HCT116 (cell line): ENCODE measurements at regions not wholly inside any gene's neighbourhood (a gene's known extent, or its start where the extent isn't known, plus 50 kb on each side); places are given as distances from the start of the nearest gene placed in this dataset.

ENCODE experiments used
- ATAC-seq: fragments of 200-7000 bp; cut with Tn5 transposase; 2 replicates; pipeline ENCODE4 v1.9.1; 2020; ENCODE audit warnings: mild to moderate bottlenecking, moderate library complexity
- BruUV-seq: library from RNA; stranded (reverse); fragments of 400-500 nt; replicated peaks from 2 replicates; lab custom pipeline; 2021; lab: Mats Ljungman, UMichigan
- CTCF ChIA-PET: fragments of 300-600 bp; sonication (Branson Sonifier 250); formaldehyde crosslinking; loops from one replicate; lab custom pipeline; 2021; ENCODE audit warnings: antibody characterized with exemption; lab: Charles Lee
- POLR2A ChIA-PET: fragments of 300-600, 350-600 bp; sonication (Branson Sonifier 250); formaldehyde crosslinking; loops from one replicate; lab custom pipeline; 2021; ENCODE audit warnings: antibody characterized with exemption; lab: Charles Lee
- RAD21 ChIA-PET, 2 experiments: fragments of 300-600 bp; sonication (Branson Sonifier 250); formaldehyde crosslinking; loops; one replicate each; lab custom pipeline; 2023; ENCODE audit warnings: low total read pairs in 2 of 2; ENCODE audit not compliant: uncharacterized antibody in 2 of 2, unreplicated experiment in 2 of 2, low non-redundant PET in 1 of 2; lab: Charles Lee
- DNase-seq: peaks from one replicate; pipeline ENCODE4 v3.0.0-alpha.2; 2010; ENCODE audit warnings: low read depth, low spot score
- H2AFZ ChIP-seq: fragments of 200-600 bp; shearing (Covaris generic), sonication (generic); 2 replicates; pipeline ENCODE4 v1.6.1; 2017; ENCODE audit warnings: low read depth, mixed run types, mixed read lengths, antibody characterized with exemption, low read length; ENCODE audit not compliant: poor library complexity, severe bottlenecking
- H3K27ac ChIP-seq: 2 replicates; pipeline ENCODE4 v1.5.1; 2012; ENCODE audit warnings: low read depth, low read length
- H3K27me3 ChIP-seq: fragments of 200-600 bp; sonication (generic); 2 replicates; pipeline ENCODE4 v1.6.1; 2016; ENCODE audit warnings: mixed run types, low read length, mixed read lengths; ENCODE audit not compliant: insufficient read depth
- H3K36me3 ChIP-seq, 2 experiments: fragments of 200-500 bp in 1 of 2; fragments of 200-600 bp in 1 of 2; sonication (Bioruptor generic) in 1 of 2; sonication (generic) in 1 of 2; 2 replicates each; pipeline versions ENCODE4 v1.5.1 to v1.6.1; 2014 to 2016; ENCODE audit warnings: low read length in 2 of 2, inconsistent platforms in 1 of 2, mixed read lengths in 1 of 2, mixed run types in 1 of 2; ENCODE audit not compliant: insufficient read depth in 2 of 2, control insufficient read depth in 1 of 2
- H3K4me1 ChIP-seq, 2 experiments: fragments of 200-600 bp in 1 of 2; sonication (generic) in 1 of 2; 2 replicates each; pipeline versions ENCODE4 v1.5.1 to v1.6.1; 2012 to 2017; ENCODE audit warnings: low read length in 2 of 2, inconsistent platforms in 1 of 2, mild to moderate bottlenecking in 1 of 2, mixed read lengths in 1 of 2, mixed run types in 1 of 2, moderate library complexity in 1 of 2; ENCODE audit not compliant: insufficient read depth in 2 of 2, control insufficient read depth in 1 of 2
- H3K4me2 ChIP-seq: fragments of 200-600 bp; sonication (generic); 2 replicates; pipeline ENCODE4 v1.6.1; 2017; ENCODE audit warnings: mixed run types, low read length, mixed read lengths
- H3K4me3 ChIP-seq, 2 experiments: fragments of 200-600 bp in 1 of 2; sonication (generic) in 1 of 2; replicated peaks in 1 of 2; 2 replicates each; pipeline ENCODE4 v1.5.1; 2011 to 2016; ENCODE audit warnings: low read length in 2 of 2, control low read depth in 1 of 2, low read depth in 1 of 2, mild to moderate bottlenecking in 1 of 2, mixed read lengths in 1 of 2, mixed run types in 1 of 2
- H3K79me2 ChIP-seq: fragments of 200-600 bp; sonication (generic); 2 replicates; pipeline ENCODE4 v1.6.1; 2017; ENCODE audit warnings: mild to moderate bottlenecking, mixed run types, low read length, moderate library complexity, mixed read lengths; ENCODE audit not compliant: insufficient read depth
- H3K9ac ChIP-seq: fragments of 200-600 bp; sonication (generic); 2 replicates; pipeline ENCODE4 v1.6.1; 2016; ENCODE audit warnings: low read length, mixed read lengths
- H3K9me2 ChIP-seq: fragments of 200-600 bp; sonication (generic), shearing (Covaris generic); 2 replicates; pipeline ENCODE4 v1.6.1; 2017; ENCODE audit warnings: mixed run types, mild to moderate bottlenecking, moderate library complexity; ENCODE audit not compliant: insufficient read depth
- H3K9me3 ChIP-seq, 2 experiments: fragments of 200-500 bp in 1 of 2; fragments of 200-600 bp in 1 of 2; sonication (Bioruptor generic) in 1 of 2; sonication (generic) in 1 of 2; 2 replicates each; pipeline ENCODE4 v1.6.1; 2014 to 2017; ENCODE audit warnings: low read length in 2 of 2, mixed read lengths in 2 of 2, inconsistent platforms in 1 of 2, low read depth in 1 of 2, mild to moderate bottlenecking in 1 of 2, mixed run types in 1 of 2, moderate library complexity in 1 of 2; ENCODE audit not compliant: control insufficient read depth in 1 of 2, insufficient read depth in 1 of 2
- H4K20me1 ChIP-seq: fragments of 200-600 bp; sonication (generic), shearing (Covaris generic); 2 replicates; pipeline ENCODE4 v1.6.1; 2017; ENCODE audit warnings: mixed run types, mild to moderate bottlenecking, moderate library complexity; ENCODE audit not compliant: insufficient read depth
- CBX3 ChIP-seq: IDR thresholded peaks from 2 replicates; pipeline ENCODE4 v1.6.1; 2012; ENCODE audit warnings: low read depth
- CEBPB ChIP-seq: IDR thresholded peaks from 2 replicates; pipeline ENCODE4 v1.6.1; 2012; ENCODE audit warnings: low read depth
- EGR1 ChIP-seq: IDR thresholded peaks from 2 replicates; pipeline ENCODE4 v1.6.1; 2012; ENCODE audit warnings: low read depth
- EZH2 ChIP-seq: fragments of 200-600 bp; sonication (generic); IDR thresholded peaks from 2 replicates; pipeline ENCODE4 v1.6.1; 2017; ENCODE audit warnings: antibody characterized with exemption, mixed run types
- EZH2phosphoT487 ChIP-seq: fragments of 200-600 bp; IDR thresholded peaks from 2 replicates; pipeline ENCODE4 v1.6.1; 2018; ENCODE audit warnings: antibody characterized with exemption, borderline replicate concordance
- FOSL1 ChIP-seq: IDR thresholded peaks from 2 replicates; pipeline ENCODE4 v1.6.1; 2012; ENCODE audit warnings: low read depth
- POLR2A ChIP-seq: IDR thresholded peaks from 2 replicates; pipeline ENCODE4 v1.7.0; 2011; ENCODE audit warnings: borderline replicate concordance; ENCODE audit not compliant: insufficient read depth, insufficient read length; ENCODE audit errors: extremely low read depth
- POLR2AphosphoS5 ChIP-seq: IDR thresholded peaks from 2 replicates; pipeline ENCODE4 v1.6.1; 2011; ENCODE audit warnings: mild to moderate bottlenecking, low read depth, low read length, moderate library complexity
- RAD21 ChIP-seq: IDR thresholded peaks from 2 replicates; pipeline ENCODE4 v1.6.1; 2012; ENCODE audit warnings: low read depth, mild to moderate bottlenecking
- REST ChIP-seq: IDR thresholded peaks from 2 replicates; pipeline ENCODE4 v1.6.1; 2012; ENCODE audit warnings: low read depth
- TCF7L2 ChIP-seq: IDR thresholded peaks from 2 replicates; pipeline ENCODE4 v1.7.0; 2011; ENCODE audit warnings: borderline replicate concordance, inconsistent platforms; ENCODE audit not compliant: insufficient read depth, insufficient read length; ENCODE audit errors: extremely low read depth
- YY1 ChIP-seq: IDR thresholded peaks from 2 replicates; pipeline ENCODE4 v1.6.1; 2011; ENCODE audit warnings: low read length, low read depth, moderate library complexity, mild to moderate bottlenecking; ENCODE audit not compliant: insufficient replicate concordance; ENCODE audit errors: extremely low read depth
- ZBTB33 ChIP-seq: IDR thresholded peaks from 2 replicates; pipeline ENCODE4 v1.6.1; 2011; ENCODE audit warnings: mild to moderate bottlenecking, low read length, moderate library complexity; ENCODE audit not compliant: insufficient replicate concordance; ENCODE audit errors: extremely low read depth
- ZFX ChIP-seq: fragments of 450-650 bp; IDR thresholded peaks from 2 replicates; pipeline ENCODE4 v1.6.1; 2017
- ZNF274 ChIP-seq: fragments of 200-500 bp; sonication (Bioruptor generic); IDR thresholded peaks from 2 replicates; pipeline ENCODE4 v1.6.1; 2014; ENCODE audit warnings: mild to moderate bottlenecking, low read depth, low read length, inconsistent platforms
- intact Hi-C: fragments of 100-400 bp; cut with micrococcal nuclease; formaldehyde crosslinking; loops from 2 replicates; pipeline ENCODE4 v1.10.0; 2022
- TF ChIP-seq, protein P1 (sequence below): IDR thresholded peaks from 2 replicates; pipeline ENCODE4 v1.6.1; 2012
- TF ChIP-seq, protein P2 (sequence below), 3 experiments: fragments of 200-600 bp in 1 of 3; sonication (generic) in 1 of 3; IDR thresholded peaks in 2 of 3; conservative IDR thresholded peaks in 1 of 3; 2 replicates each; pipeline ENCODE4 v1.5.1; 2012 to 2017; ENCODE audit warnings: low read depth in 2 of 3, low read length in 2 of 3, antibody characterized with exemption in 1 of 3, borderline replicate concordance in 1 of 3, control low read depth in 1 of 3, mild to moderate bottlenecking in 1 of 3, mixed read lengths in 1 of 3, mixed run types in 1 of 3, moderate library complexity in 1 of 3; ENCODE audit not compliant: insufficient read depth in 1 of 3
- TF ChIP-seq, protein P3 (sequence below): IDR thresholded peaks from 2 replicates; pipeline ENCODE4 v1.6.1; 2012

- Histone ChIP-seq H3K27ac (no peak overlapping the region), H3K9me2 (no peaks in the 10 kb centered on the region), H3K4me3 (no peak overlapping the region), H3K79me2 (no peaks in the 10 kb centered on the region), H3K9ac (no peak overlapping the region), H3K4me2 (no peak overlapping the region), H3K36me3 (no peaks in the 10 kb centered on the region), H2AFZ (no peak overlapping the region), H4K20me1 (no peaks in the 10 kb centered on the region), H3K9me3 (no peaks in the 10 kb centered on the region), H3K4me1 (peaks cover 0 to 2% of the 10 kb centered on the region in 2 experiments; a peak in 1 of 4 replicates), H3K27me3 (no peaks in the 10 kb centered on the region)
- ChIA-PET CTCF (no interaction called here), POLR2A (no interaction called here), RAD21 (interaction anchor here in 1 of 2 experiments (0.6 kb wide), 1 partner anchor 274 kb away, joined by 3 read pairs; no protein-coding TSS in a partner anchor)
- intact Hi-C loops: no loop called here
- BruUV-seq: no TSS peak
- DNase-seq: no peak
- ATAC-seq: no peak
- no peak for TF ChIP-seq TCF7L2
- no peak for TF ChIP-seq YY1
- TF ChIP-seq, protein P1, sequence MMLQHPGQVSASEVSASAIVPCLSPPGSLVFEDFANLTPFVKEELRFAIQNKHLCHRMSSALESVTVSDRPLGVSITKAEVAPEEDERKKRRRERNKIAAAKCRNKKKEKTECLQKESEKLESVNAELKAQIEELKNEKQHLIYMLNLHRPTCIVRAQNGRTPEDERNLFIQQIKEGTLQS: no peak
- no peak for TF ChIP-seq POLR2AphosphoS5
- no peak for TF ChIP-seq CBX3
- TF ChIP-seq EGR1: no peak
- TF ChIP-seq ZNF274: no peak
- TF ChIP-seq, protein P2, sequence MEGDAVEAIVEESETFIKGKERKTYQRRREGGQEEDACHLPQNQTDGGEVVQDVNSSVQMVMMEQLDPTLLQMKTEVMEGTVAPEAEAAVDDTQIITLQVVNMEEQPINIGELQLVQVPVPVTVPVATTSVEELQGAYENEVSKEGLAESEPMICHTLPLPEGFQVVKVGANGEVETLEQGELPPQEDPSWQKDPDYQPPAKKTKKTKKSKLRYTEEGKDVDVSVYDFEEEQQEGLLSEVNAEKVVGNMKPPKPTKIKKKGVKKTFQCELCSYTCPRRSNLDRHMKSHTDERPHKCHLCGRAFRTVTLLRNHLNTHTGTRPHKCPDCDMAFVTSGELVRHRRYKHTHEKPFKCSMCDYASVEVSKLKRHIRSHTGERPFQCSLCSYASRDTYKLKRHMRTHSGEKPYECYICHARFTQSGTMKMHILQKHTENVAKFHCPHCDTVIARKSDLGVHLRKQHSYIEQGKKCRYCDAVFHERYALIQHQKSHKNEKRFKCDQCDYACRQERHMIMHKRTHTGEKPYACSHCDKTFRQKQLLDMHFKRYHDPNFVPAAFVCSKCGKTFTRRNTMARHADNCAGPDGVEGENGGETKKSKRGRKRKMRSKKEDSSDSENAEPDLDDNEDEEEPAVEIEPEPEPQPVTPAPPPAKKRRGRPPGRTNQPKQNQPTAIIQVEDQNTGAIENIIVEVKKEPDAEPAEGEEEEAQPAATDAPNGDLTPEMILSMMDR (IDR thresholded peaks at IDR 0.05 in 2 of 3, conservative IDR thresholded peaks at IDR 0.05 in 1 of 3; ENCODE audit: borderline replicate concordance in 1 of 3, insufficient read depth in 1 of 3, low read depth in 2 of 3, low read length in 2 of 3): no peak
- TF ChIP-seq EZH2: no peak
- no peak for TF ChIP-seq POLR2A
- TF ChIP-seq ZBTB33: no peak
- TF ChIP-seq ZFX: no peak
- no peak for TF ChIP-seq FOSL1
- TF ChIP-seq REST: no peak
- TF ChIP-seq EZH2phosphoT487: no peak
- TF ChIP-seq, protein P3, sequence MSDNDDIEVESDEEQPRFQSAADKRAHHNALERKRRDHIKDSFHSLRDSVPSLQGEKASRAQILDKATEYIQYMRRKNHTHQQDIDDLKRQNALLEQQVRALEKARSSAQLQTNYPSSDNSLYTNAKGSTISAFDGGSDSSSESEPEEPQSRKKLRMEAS: no peak
- no peak for TF ChIP-seq RAD21
- TF ChIP-seq CEBPB: no peak
These were observed 98.4 kb downstream of the COX7C start for GRCh38 chr5:86716121-86716520.
